Osteocyte (in vitro differentiated cells): ENCODE measurements at regions not wholly inside any gene's neighbourhood (a gene's known extent, or its start where the extent isn't known, plus 50 kb on each side); places are given as distances from the start of the nearest gene placed in this dataset.

ENCODE experiments used
- DNase-seq: peaks from one replicate; pipeline ENCODE4 v3.0.0; 2021; ENCODE audit warnings: mixed read lengths; ENCODE audit not compliant: unreplicated experiment; ENCODE audit errors: extremely low spot score
- H3K27ac Mint-ChIP-seq: one replicate; pipeline ENCODE4 v1.8.0; 2021; ENCODE audit warnings: mild to moderate bottlenecking, mixed read lengths; ENCODE audit not compliant: unreplicated experiment
- H3K27me3 Mint-ChIP-seq: one replicate; pipeline ENCODE4 v1.8.0; 2021; ENCODE audit warnings: mixed read lengths; ENCODE audit not compliant: unreplicated experiment
- H3K36me3 Mint-ChIP-seq: one replicate; pipeline ENCODE4 v1.8.0; 2021; ENCODE audit warnings: mixed read lengths; ENCODE audit not compliant: unreplicated experiment
- H3K4me1 Mint-ChIP-seq: one replicate; pipeline ENCODE4 v1.8.0; 2021; ENCODE audit warnings: mixed read lengths; ENCODE audit not compliant: unreplicated experiment
- H3K4me3 Mint-ChIP-seq: one replicate; pipeline ENCODE4 v1.8.0; 2021; ENCODE audit warnings: mild to moderate bottlenecking, moderate library complexity, mixed read lengths; ENCODE audit not compliant: unreplicated experiment
- H3K9me3 Mint-ChIP-seq: one replicate; pipeline ENCODE4 v1.8.0; 2021; ENCODE audit warnings: mixed read lengths; ENCODE audit not compliant: unreplicated experiment
- CTCF ChIP-seq: fragments of 200-600 bp; sonication (generic); IDR thresholded peaks from 2 replicates; pipeline ENCODE4 v1.5.0; 2021; ENCODE audit warnings: antibody characterized with exemption, mild to moderate bottlenecking, moderate library complexity

GRCh38 chr9:30015073-30015472 lies 2369.4 kb upstream of the ACO1 start:
- no peak for DNase-seq
- H3K27ac Mint-ChIP-seq, result no peak overlapping the region

GRCh38 chr9:30020161-30020560 lies 2364.3 kb upstream of the ACO1 start:
- H3K27ac Mint-ChIP-seq, result no peak overlapping the region
- no peaks in the 10 kb centered on the region for H3K9me3 Mint-ChIP-seq
- H3K36me3 Mint-ChIP-seq, result no peaks in the 10 kb centered on the region
- H3K4me3 Mint-ChIP-seq, result no peak overlapping the region
- no peak for TF ChIP-seq CTCF
- DNase-seq, result no peak
- no peaks in the 10 kb centered on the region for H3K27me3 Mint-ChIP-seq
- H3K4me1 Mint-ChIP-seq, result no peaks in the 10 kb centered on the region

More at GRCh38 chr9:30015073-30015472, 2369.4 kb upstream of the ACO1 start:
- H3K36me3 Mint-ChIP-seq, result no peaks in the 10 kb centered on the region
- no peak overlapping the region for H3K4me3 Mint-ChIP-seq
- H3K9me3 Mint-ChIP-seq, result no peaks in the 10 kb centered on the region
- no peaks in the 10 kb centered on the region for H3K27me3 Mint-ChIP-seq
- H3K4me1 Mint-ChIP-seq, result no peaks in the 10 kb centered on the region
- no peak for TF ChIP-seq CTCF

GRCh38 chr9:30035761-30036160 lies 2348.7 kb upstream of the ACO1 start:
- H3K9me3 Mint-ChIP-seq, result peaks cover 6% of the 10 kb centered on the region
- TF ChIP-seq CTCF, result no peak
- H3K27ac Mint-ChIP-seq, result no peak overlapping the region
- H3K4me3 Mint-ChIP-seq, result no peak overlapping the region
- no peaks in the 10 kb centered on the region for H3K36me3 Mint-ChIP-seq
- no peak for DNase-seq
- no peaks in the 10 kb centered on the region for H3K27me3 Mint-ChIP-seq
- no peaks in the 10 kb centered on the region for H3K4me1 Mint-ChIP-seq

- H3K4me3 Mint-ChIP-seq, result no peak overlapping the region
These were observed 2347.9 kb upstream of the ACO1 start for GRCh38 chr9:30036558-30036957.

GRCh38 chr9:30039712-30040111 lies 2344.7 kb upstream of the ACO1 start:
- Mint-ChIP-seq H3K27me3 (no peaks in the 10 kb centered on the region), H3K4me3 (no peak overlapping the region), H3K36me3 (no peaks in the 10 kb centered on the region), H3K4me1 (no peaks in the 10 kb centered on the region), H3K27ac (no peak overlapping the region), H3K9me3 (no peaks in the 10 kb centered on the region)
- TF ChIP-seq CTCF, result no peak
- no peak for DNase-seq

More at GRCh38 chr9:30036558-30036957, 2347.9 kb upstream of the ACO1 start:
- Mint-ChIP-seq H3K4me1 (no peaks in the 10 kb centered on the region), H3K36me3 (no peaks in the 10 kb centered on the region), H3K9me3 (peaks cover 6% of the 10 kb centered on the region), H3K27ac (no peak overlapping the region), H3K27me3 (no peaks in the 10 kb centered on the region)
- DNase-seq, result no peak
- no peak for TF ChIP-seq CTCF
